ENCODE measurements at regions not wholly inside any gene's neighbourhood (a gene's known extent, or its start where the extent isn't known, plus 50 kb on each side); places are given as distances from the start of the nearest gene placed in this dataset.

GRCh38 chr13:76758738-76759137, 127.5 kb downstream of the KCTD12 start:
- TF ChIP-seq CTCF (IDR thresholded peaks at IDR 0.05; ENCODE audit: insufficient read depth, low read depth, low read length) (no peak), EZH2 (IDR thresholded peaks at IDR 0.05; ENCODE audit: insufficient read depth, low read length) (no peak)
